GM23338 (cell line): ENCODE measurements at regions not wholly inside any gene's neighbourhood (a gene's known extent, or its start where the extent isn't known, plus 50 kb on each side); places are given as distances from the start of the nearest gene placed in this dataset.

Experiments used
- ATAC-seq: fragments of 200-7000 bp; cut with Tn5 transposase; 3 replicates; pipeline ENCODE4 v1.9.1; 2020
- DNase-seq: peaks from one replicate; pipeline ENCODE4 v3.0.0-alpha.2; 2015; ENCODE audit warnings: low spot score
- H2AFZ ChIP-seq: fragments of 200-600 bp; sonication (generic); 2 replicates; pipeline ENCODE4 v1.8.0; 2016; ENCODE audit warnings: antibody characterized with exemption, mild to moderate bottlenecking, moderate library complexity
- H3F3A ChIP-seq: fragments of 200-600 bp; sonication (generic); replicated peaks from 2 replicates; pipeline ENCODE4 v1.8.0; 2017; ENCODE audit warnings: antibody characterized with exemption, mixed run types, low read depth
- H3K27ac ChIP-seq: fragments of 200-600 bp; sonication (generic); 2 replicates; pipeline ENCODE4 v1.6.1; 2016; ENCODE audit warnings: low read depth
- H3K27me3 ChIP-seq: fragments of 200-600 bp; sonication (generic); 2 replicates; pipeline ENCODE4 v1.8.0; 2016; ENCODE audit warnings: mild to moderate bottlenecking, mixed run types, moderate library complexity; ENCODE audit not compliant: insufficient read depth
- H3K36me3 ChIP-seq: fragments of 200-600 bp; sonication (generic); 2 replicates; pipeline ENCODE4 v1.8.0; 2016; ENCODE audit warnings: mild to moderate bottlenecking; ENCODE audit not compliant: insufficient read depth
- H3K4me1 ChIP-seq: fragments of 200-600 bp; sonication (generic); 2 replicates; pipeline ENCODE4 v1.8.0; 2016; ENCODE audit warnings: mild to moderate bottlenecking, moderate library complexity; ENCODE audit not compliant: insufficient read depth
- H3K4me2 ChIP-seq: fragments of 200-600 bp; sonication (generic); 2 replicates; pipeline ENCODE4 v1.7.1; 2017; ENCODE audit warnings: mixed run types
- H3K4me3 ChIP-seq: fragments of 200-600 bp; sonication (generic); 2 replicates; pipeline ENCODE4 v1.6.1; 2016; ENCODE audit warnings: mixed run types
- H3K79me2 ChIP-seq: fragments of 200-600 bp; sonication (generic); replicated peaks from 2 replicates; pipeline ENCODE4 v1.8.0; 2017; ENCODE audit warnings: mild to moderate bottlenecking; ENCODE audit not compliant: insufficient read depth
- H3K9me2 ChIP-seq: fragments of 200-600 bp; sonication (generic); 2 replicates; pipeline ENCODE4 v1.8.0; 2017; ENCODE audit not compliant: insufficient read depth
- H4K20me1 ChIP-seq: fragments of 200-600 bp; sonication (generic); replicated peaks from 2 replicates; pipeline ENCODE4 v1.8.0; 2017; ENCODE audit warnings: mild to moderate bottlenecking; ENCODE audit not compliant: insufficient read depth
- H3K27ac Mint-ChIP-seq: 2 replicates; pipeline ENCODE4 v1.8.0; 2020; ENCODE audit warnings: inconsistent platforms, mild to moderate bottlenecking, moderate library complexity, mixed read lengths
- H3K27me3 Mint-ChIP-seq: 3 replicates; pipeline ENCODE4 v1.8.0; 2022; ENCODE audit warnings: low read depth, mild to moderate bottlenecking, moderate library complexity, mixed read lengths, inconsistent platforms; ENCODE audit not compliant: insufficient read depth, poor library complexity
- H3K36me3 Mint-ChIP-seq: 3 replicates; pipeline ENCODE4 v1.8.0; 2021; ENCODE audit warnings: low read depth, mild to moderate bottlenecking, inconsistent platforms, moderate library complexity, mixed read lengths
- H3K4me1 Mint-ChIP-seq: 3 replicates; pipeline ENCODE4 v1.8.0; 2020; ENCODE audit warnings: mild to moderate bottlenecking, inconsistent platforms, mixed read lengths
- H3K4me3 Mint-ChIP-seq: 3 replicates; pipeline ENCODE4 v1.8.0; 2021; ENCODE audit warnings: moderate library complexity, mild to moderate bottlenecking, inconsistent platforms, mixed read lengths
- H3K9me3 Mint-ChIP-seq: 3 replicates; pipeline ENCODE4 v1.8.0; 2020; ENCODE audit warnings: moderate library complexity, mild to moderate bottlenecking, inconsistent platforms, mixed read lengths
- CREB1 ChIP-seq: fragments of 250-450 bp; sonication (Bioruptor Pico); IDR thresholded peaks from 2 replicates; pipeline ENCODE4 v1.5.0; 2020; ENCODE audit warnings: low read depth, mild to moderate bottlenecking, moderate library complexity
- CTCF ChIP-seq, 2 experiments: fragments of 200-600 bp in 1 of 2; sonication (generic) in 1 of 2; conservative IDR thresholded peaks; 2 replicates each; pipeline versions ENCODE4 v1.5.1 to v1.6.1; 2016 to 2017; ENCODE audit warnings: antibody characterized with exemption in 2 of 2, low read depth in 2 of 2, mild to moderate bottlenecking in 2 of 2, moderate library complexity in 1 of 2
- EZH2 ChIP-seq: fragments of 200-600 bp; sonication (generic); IDR thresholded peaks from one replicate; pipeline ENCODE4 v1.8.0; 2017; ENCODE audit warnings: antibody characterized with exemption, mild to moderate bottlenecking, low read depth; ENCODE audit not compliant: unreplicated experiment
- JUNB ChIP-seq: IDR thresholded peaks from one replicate; pipeline ENCODE4 v1.6.1; 2016; ENCODE audit warnings: antibody characterized with exemption; ENCODE audit not compliant: unreplicated experiment
- NANOG ChIP-seq: IDR thresholded peaks from 2 replicates; pipeline ENCODE4 v1.6.1; 2016; ENCODE audit warnings: antibody characterized with exemption, borderline replicate concordance
- POLR2AphosphoS5 ChIP-seq: IDR thresholded peaks from 2 replicates; pipeline ENCODE4 v1.6.1; 2016; ENCODE audit warnings: antibody characterized with exemption, low read depth
- STAT1 ChIP-seq: IDR thresholded peaks from one replicate; pipeline ENCODE4 v1.6.1; 2016; ENCODE audit warnings: antibody characterized with exemption; ENCODE audit not compliant: unreplicated experiment
- ZNF114 ChIP-seq: fragments of 250-450 bp; sonication (Bioruptor Pico); IDR thresholded peaks from 2 replicates; pipeline ENCODE4 v1.5.0; 2020; ENCODE audit warnings: mild to moderate bottlenecking, moderate library complexity
- ZNF331 ChIP-seq: fragments of 250-450 bp; sonication (Bioruptor Pico); IDR thresholded peaks from 2 replicates; pipeline ENCODE4 v1.5.0; 2020; ENCODE audit warnings: low read depth, mild to moderate bottlenecking, moderate library complexity
- TF ChIP-seq, protein P1 (sequence below): fragments of 250-450 bp; sonication (Bioruptor Pico); IDR thresholded peaks from 2 replicates; pipeline ENCODE4 v1.5.0; 2020; ENCODE audit warnings: mild to moderate bottlenecking, moderate library complexity

GRCh38 chr5:20655211-20655610, 667.2 kb upstream of the CDH18 start:
- Histone ChIP-seq H3K36me3 (no peaks in the 10 kb centered on the region), H2AFZ (no peak overlapping the region), H3F3A (no peaks in the 10 kb centered on the region), H3K4me2 (no peak overlapping the region), H3K4me1 (no peaks in the 10 kb centered on the region), H3K27ac (no peak overlapping the region), H4K20me1 (no peaks in the 10 kb centered on the region), H3K79me2 (no peaks in the 10 kb centered on the region), H3K9me2 (no peaks in the 10 kb centered on the region), H3K4me3 (no peak overlapping the region), H3K27me3 (no peaks in the 10 kb centered on the region)
- H3K27me3 Mint-ChIP-seq: no peaks in the 10 kb centered on the region
- no peak for ATAC-seq
- no peak overlapping the region for H3K4me3 Mint-ChIP-seq
- H3K4me1 Mint-ChIP-seq: no peaks in the 10 kb centered on the region
- no peak for DNase-seq
- no peak for TF ChIP-seq CTCF (conservative IDR thresholded peaks at IDR 0.05; ENCODE audit: low read depth in 2 of 2)
- no peak overlapping the region for H3K27ac Mint-ChIP-seq
- H3K9me3 Mint-ChIP-seq: no peaks in the 10 kb centered on the region
- no peaks in the 10 kb centered on the region for H3K36me3 Mint-ChIP-seq

DNA sequence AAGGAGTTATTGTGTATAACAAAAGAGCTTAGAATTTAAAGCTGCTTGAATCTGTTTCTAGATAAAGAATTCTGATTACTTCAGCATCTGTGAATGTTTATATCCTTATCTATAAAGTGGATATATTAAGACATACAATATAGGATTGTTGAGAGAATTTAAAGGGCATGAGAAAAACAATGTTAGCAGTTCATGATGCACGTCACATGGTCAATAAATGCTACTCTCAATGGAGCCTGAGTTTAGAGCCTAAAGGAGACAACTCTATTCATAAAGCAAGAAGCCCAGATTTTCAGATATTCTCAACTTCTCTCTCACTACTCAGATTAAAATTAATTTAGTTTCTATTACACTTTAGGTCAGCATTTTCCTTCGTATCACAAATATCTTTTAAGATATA, 666.7 kb upstream of the CDH18 start:
- no peaks in the 10 kb centered on the region for H3K4me1 Mint-ChIP-seq
- no peak overlapping the region for H3K4me3 Mint-ChIP-seq
- no peaks in the 10 kb centered on the region for H3K4me1 ChIP-seq
- H4K20me1 ChIP-seq: no peaks in the 10 kb centered on the region
- no peaks in the 10 kb centered on the region for H3K9me3 Mint-ChIP-seq
- H2AFZ ChIP-seq: no peak overlapping the region
- H3K9me2 ChIP-seq: no peaks in the 10 kb centered on the region
- no peaks in the 10 kb centered on the region for H3K27me3 ChIP-seq
- no peak overlapping the region for H3K4me3 ChIP-seq
- DNase-seq (no peak), ATAC-seq (no peak)
- no peak overlapping the region for H3K4me2 ChIP-seq
- H3K27ac ChIP-seq: no peak overlapping the region
- no peaks in the 10 kb centered on the region for H3K79me2 ChIP-seq
- no peak overlapping the region for H3K27ac Mint-ChIP-seq
- H3K36me3 Mint-ChIP-seq: no peaks in the 10 kb centered on the region
- H3F3A ChIP-seq: no peaks in the 10 kb centered on the region
- no peaks in the 10 kb centered on the region for H3K36me3 ChIP-seq
- no peaks in the 10 kb centered on the region for H3K27me3 Mint-ChIP-seq
- TF ChIP-seq, protein P1, sequence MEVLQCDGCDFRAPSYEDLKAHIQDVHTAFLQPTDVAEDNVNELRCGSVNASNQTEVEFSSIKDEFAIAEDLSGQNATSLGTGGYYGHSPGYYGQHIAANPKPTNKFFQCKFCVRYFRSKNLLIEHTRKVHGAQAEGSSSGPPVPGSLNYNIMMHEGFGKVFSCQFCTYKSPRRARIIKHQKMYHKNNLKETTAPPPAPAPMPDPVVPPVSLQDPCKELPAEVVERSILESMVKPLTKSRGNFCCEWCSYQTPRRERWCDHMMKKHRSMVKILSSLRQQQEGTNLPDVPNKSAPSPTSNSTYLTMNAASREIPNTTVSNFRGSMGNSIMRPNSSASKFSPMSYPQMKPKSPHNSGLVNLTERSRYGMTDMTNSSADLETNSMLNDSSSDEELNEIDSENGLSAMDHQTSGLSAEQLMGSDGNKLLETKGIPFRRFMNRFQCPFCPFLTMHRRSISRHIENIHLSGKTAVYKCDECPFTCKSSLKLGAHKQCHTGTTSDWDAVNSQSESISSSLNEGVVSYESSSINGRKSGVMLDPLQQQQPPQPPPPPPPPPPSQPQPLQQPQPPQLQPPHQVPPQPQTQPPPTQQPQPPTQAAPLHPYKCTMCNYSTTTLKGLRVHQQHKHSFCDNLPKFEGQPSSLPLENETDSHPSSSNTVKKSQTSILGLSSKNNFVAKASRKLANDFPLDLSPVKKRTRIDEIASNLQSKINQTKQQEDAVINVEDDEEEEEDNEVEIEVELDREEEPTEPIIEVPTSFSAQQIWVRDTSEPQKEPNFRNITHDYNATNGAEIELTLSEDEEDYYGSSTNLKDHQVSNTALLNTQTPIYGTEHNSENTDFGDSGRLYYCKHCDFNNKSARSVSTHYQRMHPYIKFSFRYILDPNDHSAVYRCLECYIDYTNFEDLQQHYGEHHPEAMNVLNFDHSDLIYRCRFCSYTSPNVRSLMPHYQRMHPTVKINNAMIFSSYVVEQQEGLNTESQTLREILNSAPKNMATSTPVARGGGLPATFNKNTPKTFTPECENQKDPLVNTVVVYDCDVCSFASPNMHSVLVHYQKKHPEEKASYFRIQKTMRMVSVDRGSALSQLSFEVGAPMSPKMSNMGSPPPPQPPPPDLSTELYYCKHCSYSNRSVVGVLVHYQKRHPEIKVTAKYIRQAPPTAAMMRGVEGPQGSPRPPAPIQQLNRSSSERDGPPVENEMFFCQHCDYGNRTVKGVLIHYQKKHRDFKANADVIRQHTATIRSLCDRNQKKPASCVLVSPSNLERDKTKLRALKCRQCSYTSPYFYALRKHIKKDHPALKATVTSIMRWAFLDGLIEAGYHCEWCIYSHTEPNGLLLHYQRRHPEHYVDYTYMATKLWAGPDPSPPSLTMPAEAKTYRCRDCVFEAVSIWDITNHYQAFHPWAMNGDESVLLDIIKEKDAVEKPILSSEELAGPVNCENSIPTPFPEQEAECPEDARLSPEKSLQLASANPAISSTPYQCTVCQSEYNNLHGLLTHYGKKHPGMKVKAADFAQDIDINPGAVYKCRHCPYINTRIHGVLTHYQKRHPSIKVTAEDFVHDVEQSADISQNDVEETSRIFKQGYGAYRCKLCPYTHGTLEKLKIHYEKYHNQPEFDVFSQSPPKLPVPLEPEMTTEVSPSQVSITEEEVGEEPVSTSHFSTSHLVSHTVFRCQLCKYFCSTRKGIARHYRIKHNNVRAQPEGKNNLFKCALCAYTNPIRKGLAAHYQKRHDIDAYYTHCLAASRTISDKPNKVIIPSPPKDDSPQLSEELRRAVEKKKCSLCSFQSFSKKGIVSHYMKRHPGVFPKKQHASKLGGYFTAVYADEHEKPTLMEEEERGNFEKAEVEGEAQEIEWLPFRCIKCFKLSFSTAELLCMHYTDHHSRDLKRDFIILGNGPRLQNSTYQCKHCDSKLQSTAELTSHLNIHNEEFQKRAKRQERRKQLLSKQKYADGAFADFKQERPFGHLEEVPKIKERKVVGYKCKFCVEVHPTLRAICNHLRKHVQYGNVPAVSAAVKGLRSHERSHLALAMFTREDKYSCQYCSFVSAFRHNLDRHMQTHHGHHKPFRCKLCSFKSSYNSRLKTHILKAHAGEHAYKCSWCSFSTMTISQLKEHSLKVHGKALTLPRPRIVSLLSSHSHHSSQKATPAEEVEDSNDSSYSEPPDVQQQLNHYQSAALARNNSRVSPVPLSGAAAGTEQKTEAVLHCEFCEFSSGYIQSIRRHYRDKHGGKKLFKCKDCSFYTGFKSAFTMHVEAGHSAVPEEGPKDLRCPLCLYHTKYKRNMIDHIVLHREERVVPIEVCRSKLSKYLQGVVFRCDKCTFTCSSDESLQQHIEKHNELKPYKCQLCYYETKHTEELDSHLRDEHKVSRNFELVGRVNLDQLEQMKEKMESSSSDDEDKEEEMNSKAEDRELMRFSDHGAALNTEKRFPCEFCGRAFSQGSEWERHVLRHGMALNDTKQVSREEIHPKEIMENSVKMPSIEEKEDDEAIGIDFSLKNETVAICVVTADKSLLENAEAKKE (CRISPR knock-in tag): no peak
- no peak for TF ChIP-seq ZNF114 (CRISPR knock-in tag)
- TF ChIP-seq EZH2: no peak
- no peak for TF ChIP-seq CREB1 (CRISPR knock-in tag)
- TF ChIP-seq POLR2AphosphoS5: no peak
- no peak for TF ChIP-seq NANOG
- no peak for TF ChIP-seq ZNF331 (CRISPR knock-in tag)
- no peak for TF ChIP-seq STAT1
- no peak for TF ChIP-seq JUNB
- TF ChIP-seq CTCF (conservative IDR thresholded peaks at IDR 0.05; ENCODE audit: low read depth in 2 of 2): no peak
